ENCODE measurements at regions not wholly inside any gene's neighbourhood (a gene's known extent, or its start where the extent isn't known, plus 50 kb on each side); places are given as distances from the start of the nearest gene placed in this dataset.

- TF ChIP-seq, protein P1, sequence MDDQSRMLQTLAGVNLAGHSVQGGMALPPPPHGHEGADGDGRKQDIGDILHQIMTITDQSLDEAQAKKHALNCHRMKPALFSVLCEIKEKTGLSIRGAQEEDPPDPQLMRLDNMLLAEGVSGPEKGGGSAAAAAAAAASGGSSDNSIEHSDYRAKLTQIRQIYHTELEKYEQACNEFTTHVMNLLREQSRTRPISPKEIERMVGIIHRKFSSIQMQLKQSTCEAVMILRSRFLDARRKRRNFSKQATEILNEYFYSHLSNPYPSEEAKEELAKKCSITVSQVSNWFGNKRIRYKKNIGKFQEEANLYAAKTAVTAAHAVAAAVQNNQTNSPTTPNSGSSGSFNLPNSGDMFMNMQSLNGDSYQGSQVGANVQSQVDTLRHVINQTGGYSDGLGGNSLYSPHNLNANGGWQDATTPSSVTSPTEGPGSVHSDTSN (IDR thresholded peaks at IDR 0.05), result no peak
- TF ChIP-seq JUNB (IDR thresholded peaks at IDR 0.05) (peak; percentile 95), FOSL2 (IDR thresholded peaks at IDR 0.05) (peak; percentile 65), FOSL2 (CRISPR knock-in tag; IDR thresholded peaks at IDR 0.05) (peak; percentile 72), E2F6 (IDR thresholded peaks at IDR 0.05; ENCODE audit: borderline replicate concordance, low read depth) (no peak), ESRRA (IDR thresholded peaks at IDR 0.05; ENCODE audit: borderline replicate concordance, low read length) (no peak), CBX8 (IDR thresholded peaks at IDR 0.05) (no peak), EHMT2 (IDR thresholded peaks at IDR 0.05; ENCODE audit: low read depth) (no peak), ZC3H11A (IDR thresholded peaks at IDR 0.05) (no peak), MAZ (IDR thresholded peaks at IDR 0.05; ENCODE audit: borderline replicate concordance, low read depth, low read length) (no peak), MAFK (IDR thresholded peaks at IDR 0.05; ENCODE audit: partially characterized antibody) (no peak), CTCF (IDR thresholded peaks at IDR 0.05) (no peak), EP300 (IDR thresholded peaks at IDR 0.05) (peak; percentile 91 to 95; a peak in 4 of 5 replicates)
Measured at GRCh38 chr5:175344331-175345195, 99.4 kb downstream of the DRD1 start (continued).

- CTCF ChIA-PET, result interaction anchor here (0.7 to 5.3 kb wide), 9 partner anchors 9 to 392 kb away, joined by 3 to 26 read pairs (median 6); partner anchors contain the start of gene DRD1
- POLR2A ChIA-PET, result interaction anchor here (2.5 kb wide), 1 partner anchor 55 kb away, joined by 8 read pairs; no protein-coding TSS in a partner anchor
- Histone ChIP-seq H3K4me1 (peaks cover 43% of the 10 kb centered on the region), H3K4me3 (no peak overlapping the region), H3K27ac (peak overlapping the region; percentile 77 to 88; a peak in 5 of 6 replicates), H3K9me3 (0 out of 3 replicates have a peak, but pooled peaks cover 3% of the 10 kb centered on the region), H3K4me2 (peak overlapping the region; percentile 48; the same call in 1 of the 3 replicates)
- DNase-seq (ENCODE audit: low read depth in 1 of 2, low spot score in 1 of 2) (no peak), FAIRE-seq (no peak), ATAC-seq (no peak)
- TF ChIP-seq ZC3H11A (IDR thresholded peaks at IDR 0.05) (no peak), GATA3 (IDR thresholded peaks at IDR 0.05; ENCODE audit: borderline replicate concordance) (no peak), MAFK (IDR thresholded peaks at IDR 0.05; ENCODE audit: partially characterized antibody) (peak; percentile 63), CTCF (IDR thresholded peaks at IDR 0.05) (no peak)
- 62% methylated on average over 2 of the region's 2 CpGs for WGBS (ENCODE audit: missing lambda C conversion rate)
Measured at GRCh38 chr5:175343308-175343707, 100.7 kb downstream of the DRD1 start.

DNA sequence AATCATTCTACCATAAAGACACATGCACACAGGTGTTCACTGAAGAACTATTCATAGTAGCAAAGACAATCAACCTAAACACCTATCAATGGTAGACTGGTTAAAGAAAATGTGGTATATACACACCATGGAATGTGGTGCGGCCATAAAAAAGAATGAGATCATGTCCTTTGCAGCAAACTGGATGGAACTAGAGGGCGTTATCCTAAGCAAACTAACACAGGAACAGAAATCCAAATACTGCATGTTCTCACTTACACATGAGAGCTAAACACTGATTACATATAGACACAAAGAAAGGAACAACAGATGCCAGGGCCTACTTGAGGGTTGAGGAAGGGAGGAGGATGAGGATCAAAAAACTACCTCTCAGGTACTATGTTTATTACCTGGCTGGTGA lies 103.8 kb downstream of the DRD1 start:
- DNase-seq (ENCODE audit: low read depth in 1 of 2, low spot score in 1 of 2) (no peak), FAIRE-seq (no peak), ATAC-seq (no peak)
- Histone ChIP-seq H3K27ac (no peak overlapping the region), H3K9me3 (0 out of 3 replicates have a peak, but pooled peaks cover 3% of the 10 kb centered on the region), H3K4me1 (peaks cover 17% of the 10 kb centered on the region), H3K4me3 (no peak overlapping the region), H3K4me2 (no peak overlapping the region)
- TF ChIP-seq POLR2AphosphoS2 (conservative IDR thresholded peaks at IDR 0.05; ENCODE audit: low read length) (no peak), ELK1 (IDR thresholded peaks at IDR 0.05; ENCODE audit: low read depth, low read length) (no peak), HOXA7 (CRISPR knock-in tag; IDR thresholded peaks at IDR 0.05) (no peak)
- ChIA-PET POLR2A (no interaction called here), CTCF (interaction anchor here (1.3 to 3.7 kb wide), 3 partner anchors 38 to 104 kb away, joined by 3 to 10 read pairs (median 5); partner anchors contain the start of gene DRD1)
- WGBS (ENCODE audit: missing lambda C conversion rate), result 41% methylated on average over 2 of the region's 2 CpGs

Data from A549 (cell line).